Vagina (tissue), 2 donors: ENCODE measurements at regions not wholly inside any gene's neighbourhood (a gene's known extent, or its start where the extent isn't known, plus 50 kb on each side); places are given as distances from the start of the nearest gene placed in this dataset.

Experiments
- POLR2A ChIP-seq, 2 donors: fragments of 450-650 bp; IDR thresholded peaks; one replicate each; pipeline ENCODE4 v1.6.1; 2017; ENCODE audit warnings: antibody characterized with exemption in 2 of 2, mild to moderate bottlenecking in 2 of 2, moderate library complexity in 2 of 2
- POLR2AphosphoS5 ChIP-seq, 2 donors: sonication (generic); formaldehyde crosslinking; IDR thresholded peaks; one replicate each; pipeline ENCODE4 v1.9.0; 2017; ENCODE audit warnings: antibody characterized with exemption in 2 of 2, mild to moderate bottlenecking in 2 of 2, low read depth in 1 of 2; ENCODE audit not compliant: insufficient read depth in 1 of 2
- TF ChIP-seq, protein P1 (sequence below), 3 experiments: fragments of 450-650 bp in 2 of 3; fragments of 200-600 bp in 1 of 3; sonication (generic) in 1 of 3; IDR thresholded peaks; one replicate each; pipeline ENCODE4 v1.5.1; 2017 to 2019; ENCODE audit warnings: antibody characterized with exemption in 3 of 3, mild to moderate bottlenecking in 2 of 3, moderate library complexity in 2 of 3

DNA sequence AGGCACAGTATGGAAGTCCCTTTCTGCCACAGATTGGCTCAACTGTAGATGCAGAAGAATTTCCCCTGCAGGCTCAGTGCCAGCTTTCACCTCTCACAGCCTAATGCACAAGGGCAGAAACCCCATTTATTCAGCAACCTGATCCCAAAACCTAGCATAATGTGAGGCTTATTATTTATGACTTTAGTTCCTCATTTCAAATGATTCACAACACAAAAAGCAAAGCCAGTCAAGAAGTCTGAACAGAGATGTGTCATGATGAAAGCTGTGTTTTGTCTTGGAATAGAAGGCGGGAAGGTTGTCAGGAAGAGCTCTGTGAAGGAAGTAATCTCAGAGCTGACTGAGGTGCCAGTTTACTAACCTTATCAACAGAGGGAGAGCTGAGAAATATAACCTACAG, 369.7 kb downstream of the LRRC70 start:
- TF ChIP-seq, protein P1, sequence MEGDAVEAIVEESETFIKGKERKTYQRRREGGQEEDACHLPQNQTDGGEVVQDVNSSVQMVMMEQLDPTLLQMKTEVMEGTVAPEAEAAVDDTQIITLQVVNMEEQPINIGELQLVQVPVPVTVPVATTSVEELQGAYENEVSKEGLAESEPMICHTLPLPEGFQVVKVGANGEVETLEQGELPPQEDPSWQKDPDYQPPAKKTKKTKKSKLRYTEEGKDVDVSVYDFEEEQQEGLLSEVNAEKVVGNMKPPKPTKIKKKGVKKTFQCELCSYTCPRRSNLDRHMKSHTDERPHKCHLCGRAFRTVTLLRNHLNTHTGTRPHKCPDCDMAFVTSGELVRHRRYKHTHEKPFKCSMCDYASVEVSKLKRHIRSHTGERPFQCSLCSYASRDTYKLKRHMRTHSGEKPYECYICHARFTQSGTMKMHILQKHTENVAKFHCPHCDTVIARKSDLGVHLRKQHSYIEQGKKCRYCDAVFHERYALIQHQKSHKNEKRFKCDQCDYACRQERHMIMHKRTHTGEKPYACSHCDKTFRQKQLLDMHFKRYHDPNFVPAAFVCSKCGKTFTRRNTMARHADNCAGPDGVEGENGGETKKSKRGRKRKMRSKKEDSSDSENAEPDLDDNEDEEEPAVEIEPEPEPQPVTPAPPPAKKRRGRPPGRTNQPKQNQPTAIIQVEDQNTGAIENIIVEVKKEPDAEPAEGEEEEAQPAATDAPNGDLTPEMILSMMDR (IDR thresholded peaks at IDR 0.05) = no peak
- TF ChIP-seq POLR2AphosphoS5 (IDR thresholded peaks at IDR 0.05; ENCODE audit: insufficient read depth in 1 of 2, low read depth in 1 of 2) (no peak), POLR2A (IDR thresholded peaks at IDR 0.05) (no peak)
